ENCODE measurements at regions not wholly inside any gene's neighbourhood (a gene's known extent, or its start where the extent isn't known, plus 50 kb on each side); places are given as distances from the start of the nearest gene placed in this dataset.

DNA sequence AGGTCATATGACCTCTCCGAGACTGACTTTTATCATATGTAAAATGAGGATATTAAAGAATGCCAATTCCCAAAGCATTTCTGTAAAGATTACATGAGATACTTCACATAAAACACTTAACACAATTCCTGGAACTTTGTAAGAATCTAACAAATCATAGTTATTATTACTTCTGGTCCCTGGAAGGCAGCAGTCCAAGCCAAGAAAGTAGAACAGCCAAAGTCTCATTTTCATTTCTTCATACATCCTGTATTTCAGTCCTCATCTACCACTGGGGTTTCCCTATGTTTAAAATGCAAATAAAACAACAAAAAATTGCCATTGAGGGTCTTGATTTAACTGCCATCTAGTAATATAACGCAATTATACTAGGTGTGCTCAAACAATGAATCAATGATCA lies 179.5 kb downstream of the MARCHF11 start:
- no peaks in the 10 kb centered on the region for H3K4me1 ChIP-seq
- intact Hi-C loops (cut with DNase I): no loop called here
- DNase-seq: no peak
- no peaks in the 10 kb centered on the region for H3K36me3 ChIP-seq
- H3K27me3 ChIP-seq: no peaks in the 10 kb centered on the region
- no peaks in the 10 kb centered on the region for H3K9me3 ChIP-seq
- H3K27ac ChIP-seq: no peak overlapping the region
- no peak overlapping the region for H3K4me3 ChIP-seq
- 87 to 89% methylated on average over 2 of the region's 2 CpGs for WGBS, 2 donors
- TF ChIP-seq POLR2A (IDR thresholded peaks at IDR 0.05) (no peak), POLR2AphosphoS5 (IDR thresholded peaks at IDR 0.05) (no peak), EP300 (IDR thresholded peaks at IDR 0.05) (no peak)
- TF ChIP-seq, protein P1, sequence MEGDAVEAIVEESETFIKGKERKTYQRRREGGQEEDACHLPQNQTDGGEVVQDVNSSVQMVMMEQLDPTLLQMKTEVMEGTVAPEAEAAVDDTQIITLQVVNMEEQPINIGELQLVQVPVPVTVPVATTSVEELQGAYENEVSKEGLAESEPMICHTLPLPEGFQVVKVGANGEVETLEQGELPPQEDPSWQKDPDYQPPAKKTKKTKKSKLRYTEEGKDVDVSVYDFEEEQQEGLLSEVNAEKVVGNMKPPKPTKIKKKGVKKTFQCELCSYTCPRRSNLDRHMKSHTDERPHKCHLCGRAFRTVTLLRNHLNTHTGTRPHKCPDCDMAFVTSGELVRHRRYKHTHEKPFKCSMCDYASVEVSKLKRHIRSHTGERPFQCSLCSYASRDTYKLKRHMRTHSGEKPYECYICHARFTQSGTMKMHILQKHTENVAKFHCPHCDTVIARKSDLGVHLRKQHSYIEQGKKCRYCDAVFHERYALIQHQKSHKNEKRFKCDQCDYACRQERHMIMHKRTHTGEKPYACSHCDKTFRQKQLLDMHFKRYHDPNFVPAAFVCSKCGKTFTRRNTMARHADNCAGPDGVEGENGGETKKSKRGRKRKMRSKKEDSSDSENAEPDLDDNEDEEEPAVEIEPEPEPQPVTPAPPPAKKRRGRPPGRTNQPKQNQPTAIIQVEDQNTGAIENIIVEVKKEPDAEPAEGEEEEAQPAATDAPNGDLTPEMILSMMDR (IDR thresholded peaks at IDR 0.05): no peak

DNA sequence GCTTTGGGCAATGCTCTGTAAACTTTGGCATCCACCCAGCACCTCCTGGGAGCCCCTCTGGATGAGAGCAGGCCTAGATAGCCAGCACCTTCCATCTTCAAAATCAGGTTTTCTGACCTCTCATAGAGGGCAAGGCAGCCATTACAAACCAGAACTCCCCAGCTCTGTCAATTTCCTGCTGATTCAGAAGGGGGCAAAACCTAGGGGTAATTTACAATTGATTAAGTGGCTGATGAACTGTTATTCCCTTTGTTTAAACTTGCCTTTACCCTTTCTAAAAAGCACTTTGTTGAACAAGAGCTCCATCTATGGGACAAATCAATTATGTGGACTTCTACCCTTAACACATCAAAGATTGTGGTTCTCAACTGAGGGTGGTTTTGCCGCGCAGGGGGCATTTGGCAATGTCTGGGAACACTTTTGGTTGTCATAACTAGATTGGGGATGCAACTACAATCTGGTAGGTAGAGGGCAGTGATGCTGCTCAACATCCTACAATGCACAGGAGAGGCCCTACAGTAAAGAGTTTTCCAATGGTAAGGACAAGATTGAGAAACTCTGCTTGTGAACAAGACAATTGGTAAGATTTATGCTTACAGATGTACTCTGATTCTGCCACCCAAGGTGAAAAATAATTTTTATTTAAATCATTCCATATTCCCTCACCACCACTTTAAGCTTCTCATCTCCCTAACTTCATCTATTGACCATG lies 184.1 kb downstream of the MARCHF11 start:
- Histone ChIP-seq H3K4me1 (no peaks in the 10 kb centered on the region), H3K36me3 (no peaks in the 10 kb centered on the region), H3K27me3 (no peaks in the 10 kb centered on the region), H3K9me3 (peaks cover 0 to 3% (median 3%) of the 10 kb centered on the region in 4 donors), H3K27ac (no peak overlapping the region), H3K4me3 (no peak overlapping the region)
- TF ChIP-seq POLR2AphosphoS5 (IDR thresholded peaks at IDR 0.05): no peak
- TF ChIP-seq, protein P1 (IDR thresholded peaks at IDR 0.05): peak in 1 of 4 experiments; percentile 46
- TF ChIP-seq POLR2A (IDR thresholded peaks at IDR 0.05): no peak
- no peak for TF ChIP-seq EP300 (IDR thresholded peaks at IDR 0.05)
- DNase-seq: no peak
- intact Hi-C loops (cut with DNase I): loop anchor here (5.0 kb wide), 1 partner anchor 608 kb away; no protein-coding TSS in a partner anchor
- 45 to 55% methylated on average over 2 of the region's 2 CpGs for WGBS, 2 donors

DNA sequence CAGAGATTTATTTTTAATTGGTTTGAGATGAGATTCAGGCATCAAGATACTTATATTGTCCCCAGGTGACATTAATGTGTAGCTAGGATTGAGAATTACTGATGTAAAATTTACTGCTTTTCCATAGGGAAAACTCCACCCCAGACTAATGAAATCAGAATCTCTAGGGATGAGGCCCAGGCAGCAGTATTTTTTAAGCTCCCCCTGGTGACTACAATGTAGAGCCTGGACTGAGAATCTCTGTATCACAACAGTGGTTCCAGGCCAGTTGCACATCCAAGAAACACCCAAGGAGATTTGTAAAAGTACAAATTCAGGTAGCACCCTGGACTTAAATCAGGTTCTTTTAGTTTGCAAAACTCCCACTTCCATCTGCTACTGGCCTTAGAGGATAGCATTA lies 185.7 kb downstream of the MARCHF11 start:
- no peak for TF ChIP-seq POLR2AphosphoS5 (IDR thresholded peaks at IDR 0.05)
- TF ChIP-seq EP300 (IDR thresholded peaks at IDR 0.05): no peak
- no peak for TF ChIP-seq POLR2A (IDR thresholded peaks at IDR 0.05)
- TF ChIP-seq, protein P1 (IDR thresholded peaks at IDR 0.05): no peak
- H3K9me3 ChIP-seq: peaks cover 0 to 3% (median 3%) of the 10 kb centered on the region in 4 donors
- no peaks in the 10 kb centered on the region for H3K4me1 ChIP-seq
- intact Hi-C loops (cut with DNase I): no loop called here
- no peaks in the 10 kb centered on the region for H3K27me3 ChIP-seq
- H3K36me3 ChIP-seq: no peaks in the 10 kb centered on the region
- H3K4me3 ChIP-seq: no peak overlapping the region
- H3K27ac ChIP-seq: no peak overlapping the region
- no peak for DNase-seq

DNA sequence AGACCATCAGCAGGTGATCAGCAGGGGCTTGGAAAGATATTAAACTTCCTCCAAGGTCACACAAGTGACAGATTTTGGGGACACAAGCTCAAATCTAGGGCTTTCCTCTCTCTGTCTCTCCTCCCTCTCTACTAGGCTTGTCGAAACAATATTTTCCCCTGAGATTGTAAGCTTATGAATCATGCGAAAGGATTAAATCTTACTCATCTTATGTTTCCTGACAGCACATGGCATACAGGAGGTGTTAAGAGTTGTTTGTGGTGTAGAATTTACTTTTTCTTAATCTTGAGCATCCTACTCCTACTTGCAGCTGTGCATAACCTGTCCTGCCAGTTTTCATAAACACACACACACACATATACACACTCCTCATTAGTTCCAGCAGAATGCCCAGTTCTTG lies 186.3 kb downstream of the MARCHF11 start:
- peaks cover 0 to 3% (median 3%) of the 10 kb centered on the region in 4 donors for H3K9me3 ChIP-seq
- no peak overlapping the region for H3K4me3 ChIP-seq
- DNase-seq: no peak
- no peaks in the 10 kb centered on the region for H3K4me1 ChIP-seq
- no peaks in the 10 kb centered on the region for H3K27me3 ChIP-seq
- intact Hi-C loops (cut with DNase I): no loop called here
- no peak for TF ChIP-seq POLR2AphosphoS5 (IDR thresholded peaks at IDR 0.05)
- WGBS, 2 donors: 91 to 93% methylated on average over 2 of the region's 2 CpGs
- no peaks in the 10 kb centered on the region for H3K36me3 ChIP-seq
- H3K27ac ChIP-seq: no peak overlapping the region

DNA sequence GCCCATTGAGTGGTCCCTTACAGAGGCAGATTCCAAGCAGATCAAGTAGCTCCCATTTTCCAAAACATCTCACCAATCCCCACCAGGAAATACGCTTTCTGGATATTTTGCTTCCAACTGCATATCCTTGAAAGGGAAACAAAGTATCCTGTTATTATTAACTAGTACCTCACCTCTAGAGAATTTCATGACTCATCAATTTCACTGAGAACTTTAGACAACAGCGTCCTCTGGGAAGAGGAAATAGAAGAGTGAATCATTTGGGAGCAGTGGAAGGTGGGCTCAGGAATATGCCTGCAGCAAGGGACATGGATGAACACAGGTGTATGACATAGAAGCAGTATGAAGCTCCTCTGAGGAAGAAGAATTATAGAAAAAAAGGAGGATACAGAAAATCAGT lies 186.7 kb downstream of the MARCHF11 start:
- Histone ChIP-seq H3K27ac (no peak overlapping the region), H3K4me3 (no peak overlapping the region), H3K36me3 (no peaks in the 10 kb centered on the region), H3K27me3 (no peaks in the 10 kb centered on the region), H3K4me1 (no peaks in the 10 kb centered on the region), H3K9me3 (peaks cover 0 to 3% (median 3%) of the 10 kb centered on the region in 4 donors)
- WGBS, 2 donors: 67 to 76% methylated on average over 2 of the region's 2 CpGs
- TF ChIP-seq, protein P1 (IDR thresholded peaks at IDR 0.05): no peak
- no peak for TF ChIP-seq POLR2AphosphoS5 (IDR thresholded peaks at IDR 0.05)
- intact Hi-C loops (cut with DNase I): no loop called here
- DNase-seq: no peak

All from sigmoid colon (tissue), 6 donors.